NAMALWA (cell line): ENCODE measurements at regions not wholly inside any gene's neighbourhood (a gene's known extent, or its start where the extent isn't known, plus 50 kb on each side); places are given as distances from the start of the nearest gene placed in this dataset.

ENCODE experiments used
- DNase-seq: peaks from one replicate; pipeline ENCODE4 v3.0.0-alpha.2; 2015; ENCODE audit warnings: low spot score

- DNase-seq, result no peak
Measured at GRCh38 chr3:94258851-94259250, 196.0 kb downstream of the NSUN3 start.

- no peak for DNase-seq
Measured at GRCh38 chr3:94259291-94259690, 196.4 kb downstream of the NSUN3 start.

- no peak for DNase-seq
Measured at GRCh38 chr3:94269763-94270162, 206.9 kb downstream of the NSUN3 start.

- DNase-seq, result no peak
Measured at GRCh38 chr3:94272016-94272415, 209.2 kb downstream of the NSUN3 start.

GRCh38 chr3:94280958-94281357 lies 218.1 kb downstream of the NSUN3 start:
- DNase-seq, result no peak

- peak; percentile 24 for DNase-seq
Measured at GRCh38 chr3:94285872-94286271, 223.0 kb downstream of the NSUN3 start.

GRCh38 chr3:94291686-94292085 lies 228.8 kb downstream of the NSUN3 start:
- DNase-seq, result no peak

- DNase-seq, result no peak
Measured at GRCh38 chr3:94292151-94292550, 229.3 kb downstream of the NSUN3 start.

- DNase-seq, result no peak
Measured at GRCh38 chr3:94293793-94294195, 230.9 kb downstream of the NSUN3 start.

- no peak for DNase-seq
Measured at GRCh38 chr3:94294806-94295205, 231.9 kb downstream of the NSUN3 start.

- DNase-seq, result no peak
Measured at GRCh38 chr3:94299716-94300115, 236.9 kb downstream of the NSUN3 start.

GRCh38 chr3:94301366-94301765 lies 238.5 kb downstream of the NSUN3 start:
- DNase-seq, result no peak

- no peak for DNase-seq
Measured at GRCh38 chr3:94303266-94303665, 240.4 kb downstream of the NSUN3 start.

GRCh38 chr3:94303897-94304296 lies 241.0 kb downstream of the NSUN3 start:
- DNase-seq, result no peak

- no peak for DNase-seq
Measured at GRCh38 chr3:94304954-94305353, 242.1 kb downstream of the NSUN3 start.

GRCh38 chr3:94305835-94306611 lies 243.2 kb downstream of the NSUN3 start:
- DNase-seq, result no peak

GRCh38 chr3:94307588-94307987 lies 244.7 kb downstream of the NSUN3 start:
- DNase-seq, result no peak

- DNase-seq, result no peak
Measured at GRCh38 chr3:94308767-94309166, 245.9 kb downstream of the NSUN3 start.

- DNase-seq, result no peak
Measured at GRCh38 chr3:94310341-94311135, 247.7 kb downstream of the NSUN3 start.

- DNase-seq, result no peak
Measured at GRCh38 chr3:94311651-94312050, 248.8 kb downstream of the NSUN3 start.

GRCh38 chr3:94314218-94314883 lies 251.5 kb downstream of the NSUN3 start:
- DNase-seq, result no peak

GRCh38 chr3:94317017-94317416 lies 254.2 kb downstream of the NSUN3 start:
- no peak for DNase-seq

GRCh38 chr3:94323596-94323995 lies 260.7 kb downstream of the NSUN3 start:
- no peak for DNase-seq
